ENCODE measurements at regions not wholly inside any gene's neighbourhood (a gene's known extent, or its start where the extent isn't known, plus 50 kb on each side); places are given as distances from the start of the nearest gene placed in this dataset.

DNA sequence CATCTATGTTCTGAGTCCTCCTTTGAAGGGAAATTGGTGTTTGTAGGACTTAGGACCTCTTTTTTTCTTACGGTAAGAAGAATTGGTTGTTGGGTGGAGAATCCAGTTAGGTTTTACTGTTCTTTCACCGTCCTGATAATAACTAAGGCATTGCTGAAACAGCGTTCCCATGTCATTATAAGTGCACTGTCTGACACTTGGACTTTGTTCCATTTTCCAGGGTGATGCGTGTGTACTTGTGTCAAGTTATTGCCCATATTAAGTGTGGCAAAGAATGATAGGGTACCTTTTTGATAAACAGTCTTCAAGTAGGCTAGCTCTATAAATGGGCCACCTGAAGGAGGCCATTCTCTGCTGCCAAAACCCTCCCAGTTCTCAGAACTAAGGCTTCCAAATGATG is 119.7 kb downstream of the AASDH start (continued):
- TF ChIP-seq SMC3 (IDR thresholded peaks at IDR 0.05; ENCODE audit: low read depth, low read length), result no peak
- TF ChIP-seq TAF1 (IDR thresholded peaks at IDR 0.05; ENCODE audit: borderline replicate concordance, low read depth, low read length), result no peak
- no peak for TF ChIP-seq MXI1 (IDR thresholded peaks at IDR 0.05; ENCODE audit: low read depth, low read length)

DNA sequence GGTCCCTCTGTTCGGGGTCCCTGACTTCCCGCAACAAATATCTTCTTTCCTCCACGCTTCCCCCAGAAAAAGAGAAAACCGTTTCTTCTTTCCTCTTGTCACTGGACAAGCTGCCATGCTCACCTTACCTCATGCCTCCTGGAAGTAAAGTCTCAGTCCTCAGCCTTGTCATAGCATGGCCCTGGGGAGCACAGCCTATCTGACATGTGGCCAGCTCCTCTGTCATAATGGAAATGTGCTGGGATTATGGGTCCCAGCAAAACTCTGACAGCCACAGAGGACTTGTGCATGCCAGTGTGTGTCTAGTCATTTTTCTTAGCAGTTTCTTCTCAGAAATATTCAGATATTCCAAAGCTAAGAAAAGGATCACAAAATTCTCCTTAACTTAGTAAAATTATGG is 122.4 kb downstream of the AASDH start:
- no peak overlapping the region for H3K4me3 ChIP-seq (ENCODE audit: low read depth in 2 of 2, low read length in 1 of 2)
- no peak overlapping the region for H2AFZ ChIP-seq (ENCODE audit: low read depth)
- H3K27ac ChIP-seq (ENCODE audit: low read depth in 2 of 2, low read length in 1 of 2), result peak overlapping the region in 1 of 2 experiments; percentile 2; a peak in 1 of 4 replicates
- H3K9ac ChIP-seq, result no peak overlapping the region
- H3K36me3 ChIP-seq (replicated peaks in 1 of 2; ENCODE audit: control insufficient read depth in 1 of 2, insufficient read depth in 2 of 2, low read length in 1 of 2), result no peaks in the 10 kb centered on the region
- H3K27me3 ChIP-seq (ENCODE audit: insufficient read depth), result no peaks in the 10 kb centered on the region
- no peaks in the 10 kb centered on the region for H3F3A ChIP-seq (replicated peaks; ENCODE audit: insufficient read depth)
- H4K20me1 ChIP-seq (ENCODE audit: insufficient read depth), result no peaks in the 10 kb centered on the region
- H3K4me1 ChIP-seq (ENCODE audit: control insufficient read depth in 1 of 2, insufficient read depth in 2 of 2, low read depth in 1 of 2, low read length in 1 of 2), result peaks cover 0 to 3% of the 10 kb centered on the region in 2 experiments; a peak in 2 of 4 replicates
- DNase-seq, result no peak
- POLR2A ChIA-PET, result no interaction called here
- TF ChIP-seq, protein P1, sequence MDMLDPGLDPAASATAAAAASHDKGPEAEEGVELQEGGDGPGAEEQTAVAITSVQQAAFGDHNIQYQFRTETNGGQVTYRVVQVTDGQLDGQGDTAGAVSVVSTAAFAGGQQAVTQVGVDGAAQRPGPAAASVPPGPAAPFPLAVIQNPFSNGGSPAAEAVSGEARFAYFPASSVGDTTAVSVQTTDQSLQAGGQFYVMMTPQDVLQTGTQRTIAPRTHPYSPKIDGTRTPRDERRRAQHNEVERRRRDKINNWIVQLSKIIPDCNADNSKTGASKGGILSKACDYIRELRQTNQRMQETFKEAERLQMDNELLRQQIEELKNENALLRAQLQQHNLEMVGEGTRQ (IDR thresholded peaks at IDR 0.05; ENCODE audit: borderline replicate concordance, low read depth, low read length), result no peak
- no peak for TF ChIP-seq EP300 (IDR thresholded peaks at IDR 0.05; ENCODE audit: borderline replicate concordance in 1 of 2, low read depth in 1 of 2, low read length in 1 of 2)
- TF ChIP-seq, protein P2, sequence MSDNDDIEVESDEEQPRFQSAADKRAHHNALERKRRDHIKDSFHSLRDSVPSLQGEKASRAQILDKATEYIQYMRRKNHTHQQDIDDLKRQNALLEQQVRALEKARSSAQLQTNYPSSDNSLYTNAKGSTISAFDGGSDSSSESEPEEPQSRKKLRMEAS (IDR thresholded peaks at IDR 0.05; ENCODE audit: low read depth), result no peak
- TF ChIP-seq NRF1 (IDR thresholded peaks at IDR 0.05; ENCODE audit: low read depth, low read length), result no peak
- TF ChIP-seq, protein P3, sequence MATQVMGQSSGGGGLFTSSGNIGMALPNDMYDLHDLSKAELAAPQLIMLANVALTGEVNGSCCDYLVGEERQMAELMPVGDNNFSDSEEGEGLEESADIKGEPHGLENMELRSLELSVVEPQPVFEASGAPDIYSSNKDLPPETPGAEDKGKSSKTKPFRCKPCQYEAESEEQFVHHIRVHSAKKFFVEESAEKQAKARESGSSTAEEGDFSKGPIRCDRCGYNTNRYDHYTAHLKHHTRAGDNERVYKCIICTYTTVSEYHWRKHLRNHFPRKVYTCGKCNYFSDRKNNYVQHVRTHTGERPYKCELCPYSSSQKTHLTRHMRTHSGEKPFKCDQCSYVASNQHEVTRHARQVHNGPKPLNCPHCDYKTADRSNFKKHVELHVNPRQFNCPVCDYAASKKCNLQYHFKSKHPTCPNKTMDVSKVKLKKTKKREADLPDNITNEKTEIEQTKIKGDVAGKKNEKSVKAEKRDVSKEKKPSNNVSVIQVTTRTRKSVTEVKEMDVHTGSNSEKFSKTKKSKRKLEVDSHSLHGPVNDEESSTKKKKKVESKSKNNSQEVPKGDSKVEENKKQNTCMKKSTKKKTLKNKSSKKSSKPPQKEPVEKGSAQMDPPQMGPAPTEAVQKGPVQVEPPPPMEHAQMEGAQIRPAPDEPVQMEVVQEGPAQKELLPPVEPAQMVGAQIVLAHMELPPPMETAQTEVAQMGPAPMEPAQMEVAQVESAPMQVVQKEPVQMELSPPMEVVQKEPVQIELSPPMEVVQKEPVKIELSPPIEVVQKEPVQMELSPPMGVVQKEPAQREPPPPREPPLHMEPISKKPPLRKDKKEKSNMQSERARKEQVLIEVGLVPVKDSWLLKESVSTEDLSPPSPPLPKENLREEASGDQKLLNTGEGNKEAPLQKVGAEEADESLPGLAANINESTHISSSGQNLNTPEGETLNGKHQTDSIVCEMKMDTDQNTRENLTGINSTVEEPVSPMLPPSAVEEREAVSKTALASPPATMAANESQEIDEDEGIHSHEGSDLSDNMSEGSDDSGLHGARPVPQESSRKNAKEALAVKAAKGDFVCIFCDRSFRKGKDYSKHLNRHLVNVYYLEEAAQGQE (IDR thresholded peaks at IDR 0.05; ENCODE audit: low read depth, low read length), result no peak
- no peak for TF ChIP-seq JUND (IDR thresholded peaks at IDR 0.05)
- no peak for TF ChIP-seq POLR2AphosphoS5 (IDR thresholded peaks at IDR 0.05; ENCODE audit: low read depth, low read length)
- no peak for TF ChIP-seq GABPA (IDR thresholded peaks at IDR 0.05; ENCODE audit: low read depth)
- no peak overlapping the region for H3K4me2 ChIP-seq
- CTCF ChIA-PET, result no interaction called here
- no peaks in the 10 kb centered on the region for H3K9me2 ChIP-seq
- H3K79me2 ChIP-seq (ENCODE audit: insufficient read depth), result no peaks in the 10 kb centered on the region
- WGBS (ENCODE audit: low lambda C conversion rate), result 56% methylated on average over 4 of the region's 4 CpGs
- no peaks in the 10 kb centered on the region for H3K9me3 ChIP-seq

DNA sequence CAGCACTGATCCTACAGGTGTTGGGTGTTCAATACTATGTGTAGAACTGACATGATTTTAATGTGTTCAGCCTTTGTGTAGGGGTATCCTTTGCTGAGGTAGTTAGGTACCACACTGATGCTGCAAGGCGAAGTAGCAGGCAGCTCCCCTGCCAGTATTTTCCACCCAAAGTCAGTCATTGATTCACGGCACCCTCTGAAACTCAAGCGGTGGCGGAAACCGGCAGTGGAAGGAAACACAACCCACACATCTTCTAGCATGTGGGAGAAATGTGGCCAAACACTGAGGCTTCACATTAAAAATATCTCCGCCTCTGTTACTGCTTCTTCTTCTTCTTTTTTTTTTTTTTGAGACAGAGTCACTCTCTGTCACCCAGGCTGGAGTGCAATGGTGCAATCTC is 126.3 kb downstream of the AASDH start:
- H2AFZ ChIP-seq (ENCODE audit: low read depth), result no peak overlapping the region
- H3K4me2 ChIP-seq, result no peak overlapping the region
- H3K9me2 ChIP-seq, result no peaks in the 10 kb centered on the region
- H3K4me3 ChIP-seq (ENCODE audit: low read depth in 2 of 2, low read length in 1 of 2), result no peak overlapping the region
- no peak for TF ChIP-seq MXI1 (IDR thresholded peaks at IDR 0.05; ENCODE audit: low read depth, low read length)
- ChIA-PET POLR2A (no interaction called here), CTCF (no interaction called here)
- no peaks in the 10 kb centered on the region for H3K9me3 ChIP-seq
- no peak overlapping the region for H3K27ac ChIP-seq (ENCODE audit: low read depth in 2 of 2, low read length in 1 of 2)
- H3K36me3 ChIP-seq (replicated peaks in 1 of 2; ENCODE audit: control insufficient read depth in 1 of 2, insufficient read depth in 2 of 2, low read length in 1 of 2), result no peaks in the 10 kb centered on the region
- H3F3A ChIP-seq (replicated peaks; ENCODE audit: insufficient read depth), result no peaks in the 10 kb centered on the region
- peaks cover 0 to 7% of the 10 kb centered on the region in 2 experiments; a peak in 2 of 4 replicates for H3K4me1 ChIP-seq (ENCODE audit: control insufficient read depth in 1 of 2, insufficient read depth in 2 of 2, low read depth in 1 of 2, low read length in 1 of 2)
- no peaks in the 10 kb centered on the region for H3K79me2 ChIP-seq (ENCODE audit: insufficient read depth)
- H4K20me1 ChIP-seq (ENCODE audit: insufficient read depth), result no peaks in the 10 kb centered on the region
- WGBS (ENCODE audit: low lambda C conversion rate), result 92% methylated on average over 6 of the region's 6 CpGs
- no peak for DNase-seq
- no peaks in the 10 kb centered on the region for H3K27me3 ChIP-seq (ENCODE audit: insufficient read depth)
- no peak overlapping the region for H3K9ac ChIP-seq
